ENCODE measurements at regions not wholly inside any gene's neighbourhood (a gene's known extent, or its start where the extent isn't known, plus 50 kb on each side); places are given as distances from the start of the nearest gene placed in this dataset.

GRCh38 chr3:80355144-80355543 lies 587.3 kb upstream of the ROBO1 start:
- TF ChIP-seq CTCF (IDR thresholded peaks at IDR 0.05): no peak
- no peak for TF ChIP-seq POLR2AphosphoS5 (IDR thresholded peaks at IDR 0.05)

Data from gastroesophageal sphincter (tissue), 3 donors.